ENCODE measurements at regions not wholly inside any gene's neighbourhood (a gene's known extent, or its start where the extent isn't known, plus 50 kb on each side); places are given as distances from the start of the nearest gene placed in this dataset.
A peak's percentile ranks its signal among the peaks of the same experiment; 100 is the strongest.

DNA sequence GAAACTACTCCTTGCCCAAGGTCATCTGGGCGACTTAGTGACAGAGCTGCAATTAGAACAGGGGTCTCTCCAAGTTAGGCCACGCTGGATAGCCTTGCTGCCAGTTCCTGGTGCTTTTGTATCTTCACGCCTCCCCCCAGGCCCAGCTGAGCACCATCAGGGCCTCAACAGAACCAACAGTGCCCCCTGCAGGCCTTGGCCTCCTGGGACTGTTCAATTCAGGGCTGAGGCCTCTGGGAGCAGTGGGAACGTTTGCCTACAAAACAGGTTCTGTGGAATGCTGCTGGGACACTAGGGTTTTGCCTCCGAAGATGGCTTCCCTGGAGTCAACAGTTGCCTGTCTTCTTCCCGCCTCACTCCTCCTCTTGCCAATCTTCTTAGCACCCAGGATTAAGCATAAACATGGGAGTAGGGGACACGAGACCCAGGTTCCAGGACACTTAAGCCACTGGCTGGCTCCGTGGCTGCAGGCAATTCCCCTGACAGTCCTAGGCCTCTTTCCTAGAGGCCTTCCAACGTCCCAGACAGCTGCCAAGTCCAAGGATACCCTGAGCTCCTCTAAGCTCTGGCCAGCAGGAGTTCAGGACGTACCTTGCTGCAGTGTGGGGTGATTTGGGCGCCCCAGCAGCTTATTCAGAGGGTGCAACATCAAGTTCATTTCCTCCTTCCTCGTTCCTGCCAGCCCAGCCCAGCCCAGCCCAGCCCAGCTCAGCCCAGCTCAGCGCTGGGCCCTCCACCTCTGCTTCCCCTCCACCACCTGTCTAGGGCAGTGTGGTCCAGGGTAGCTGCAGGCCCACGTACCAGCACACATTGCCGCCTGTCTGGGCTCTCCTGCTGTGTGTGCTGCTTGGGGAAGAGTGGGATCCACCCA, 246.6 kb upstream of the RPL38 start:
- peak; percentile 40 for DNase-seq

- no peak for DNase-seq
Measured at GRCh38 chr17:73957564-73957963, 245.9 kb upstream of the RPL38 start.

GRCh38 chr17:73958453-73958852, 245.0 kb upstream of the RPL38 start:
- DNase-seq, result no peak

DNA sequence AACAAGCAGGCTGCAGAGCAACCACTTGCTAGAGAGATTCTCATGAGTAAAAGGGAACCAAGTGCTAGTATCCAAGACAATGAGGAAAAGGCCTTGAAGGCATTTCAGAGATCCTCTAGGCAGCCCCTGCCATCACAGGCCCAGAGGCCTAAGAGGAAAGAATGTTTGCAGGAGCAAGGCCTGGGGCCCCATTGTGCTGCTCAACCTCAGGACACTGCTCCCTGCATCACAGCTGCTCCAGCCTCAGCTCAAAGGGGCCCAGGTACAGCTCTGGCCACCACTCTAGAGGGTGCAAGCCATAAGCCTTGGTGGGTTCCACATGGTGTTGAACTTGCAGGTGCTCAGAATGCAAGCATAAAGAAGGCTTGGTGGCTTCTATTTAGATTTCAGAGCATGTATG, 243.0 kb upstream of the RPL38 start:
- no peak for DNase-seq

- no peak for DNase-seq
Measured at GRCh38 chr17:73962308-73962707, 241.2 kb upstream of the RPL38 start.

DNA sequence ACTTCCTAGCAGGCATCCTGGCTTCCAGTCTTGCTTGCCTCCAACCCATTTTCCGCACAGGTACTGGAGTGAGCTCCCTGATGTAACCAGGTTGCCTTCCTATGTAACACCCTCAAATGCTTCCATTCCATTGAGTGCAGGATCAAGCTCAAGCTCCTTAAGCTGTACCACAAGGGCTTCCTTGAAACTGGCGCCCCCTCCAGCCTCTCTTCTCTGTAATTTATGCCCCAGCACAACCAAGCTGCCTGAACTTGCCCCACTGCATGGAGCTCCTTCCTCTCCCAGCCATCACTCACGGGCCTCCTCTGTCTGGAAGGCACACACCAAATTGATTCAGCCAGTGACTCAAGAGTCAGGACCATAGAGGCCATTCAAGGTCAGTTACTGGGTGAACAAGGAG, 234.8 kb upstream of the RPL38 start:
- no peak for DNase-seq

DNA sequence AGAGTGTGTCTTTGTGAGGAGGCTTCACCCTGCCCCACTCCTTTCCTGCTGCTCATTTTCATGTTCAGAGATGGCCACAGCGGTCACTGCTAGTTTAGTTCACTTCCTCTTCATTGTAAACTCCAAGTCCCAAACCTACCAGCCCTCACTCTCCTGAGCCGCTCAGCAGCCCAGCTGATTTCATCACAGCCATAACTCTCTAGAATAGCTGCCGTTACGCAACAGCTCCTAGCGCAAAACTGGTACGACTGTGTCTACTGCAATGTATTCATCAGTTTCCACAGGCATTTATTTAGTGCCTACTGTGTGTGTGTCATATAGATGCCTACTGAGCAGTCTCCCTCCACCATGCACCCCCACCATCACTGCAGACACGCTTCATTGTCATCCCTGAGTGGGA, 233.5 kb upstream of the RPL38 start:
- no peak for DNase-seq

DNA sequence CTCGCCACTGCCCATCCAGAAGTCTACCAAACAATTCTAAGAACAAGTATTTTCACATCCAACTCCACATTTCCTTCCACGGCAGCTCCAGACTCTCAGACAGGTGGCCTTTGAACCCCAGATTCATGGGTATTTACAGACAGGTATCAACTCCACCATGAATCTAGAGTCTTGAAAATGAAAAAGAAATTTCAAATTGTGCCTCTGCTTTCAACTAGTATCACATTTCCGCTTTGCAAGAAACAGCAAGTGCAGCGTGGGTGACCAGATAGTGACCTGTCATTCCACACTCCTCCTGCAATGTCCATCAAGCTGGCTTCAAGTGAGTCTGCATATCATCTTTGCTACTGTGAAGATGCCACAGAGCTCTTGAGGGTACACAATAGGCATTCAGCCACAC, 232.4 kb upstream of the RPL38 start:
- no peak for DNase-seq

- no peak for DNase-seq
Measured at GRCh38 chr17:73972056-73972455, 231.4 kb upstream of the RPL38 start.

- no peak for DNase-seq
Measured at GRCh38 chr17:73972901-73973300, 230.6 kb upstream of the RPL38 start.

GRCh38 chr17:73973586-73974409, 229.7 kb upstream of the RPL38 start:
- no peak for DNase-seq

GRCh38 chr17:73974536-73974935, 228.9 kb upstream of the RPL38 start:
- DNase-seq, result no peak

DNA sequence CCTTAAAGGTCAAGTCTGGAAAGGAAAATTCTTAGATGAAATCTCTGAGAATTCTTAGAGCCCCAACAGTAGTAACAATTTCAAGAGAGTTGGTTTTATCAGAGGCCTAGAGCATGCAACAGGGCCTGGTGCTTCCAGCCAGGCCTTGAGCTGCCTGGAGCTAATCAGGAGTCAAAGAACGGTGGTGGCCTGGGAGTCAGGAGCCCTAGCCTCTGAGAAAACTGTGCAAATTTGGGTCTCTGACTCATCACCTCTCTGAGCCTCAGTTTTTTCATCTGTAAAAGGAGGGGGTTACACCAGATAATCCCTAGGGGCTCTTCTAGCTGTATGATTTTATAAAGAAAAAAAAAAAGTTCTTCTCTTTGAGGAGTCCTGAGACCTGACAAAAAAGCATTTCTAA, 227.3 kb upstream of the RPL38 start:
- no peak for DNase-seq

DNA sequence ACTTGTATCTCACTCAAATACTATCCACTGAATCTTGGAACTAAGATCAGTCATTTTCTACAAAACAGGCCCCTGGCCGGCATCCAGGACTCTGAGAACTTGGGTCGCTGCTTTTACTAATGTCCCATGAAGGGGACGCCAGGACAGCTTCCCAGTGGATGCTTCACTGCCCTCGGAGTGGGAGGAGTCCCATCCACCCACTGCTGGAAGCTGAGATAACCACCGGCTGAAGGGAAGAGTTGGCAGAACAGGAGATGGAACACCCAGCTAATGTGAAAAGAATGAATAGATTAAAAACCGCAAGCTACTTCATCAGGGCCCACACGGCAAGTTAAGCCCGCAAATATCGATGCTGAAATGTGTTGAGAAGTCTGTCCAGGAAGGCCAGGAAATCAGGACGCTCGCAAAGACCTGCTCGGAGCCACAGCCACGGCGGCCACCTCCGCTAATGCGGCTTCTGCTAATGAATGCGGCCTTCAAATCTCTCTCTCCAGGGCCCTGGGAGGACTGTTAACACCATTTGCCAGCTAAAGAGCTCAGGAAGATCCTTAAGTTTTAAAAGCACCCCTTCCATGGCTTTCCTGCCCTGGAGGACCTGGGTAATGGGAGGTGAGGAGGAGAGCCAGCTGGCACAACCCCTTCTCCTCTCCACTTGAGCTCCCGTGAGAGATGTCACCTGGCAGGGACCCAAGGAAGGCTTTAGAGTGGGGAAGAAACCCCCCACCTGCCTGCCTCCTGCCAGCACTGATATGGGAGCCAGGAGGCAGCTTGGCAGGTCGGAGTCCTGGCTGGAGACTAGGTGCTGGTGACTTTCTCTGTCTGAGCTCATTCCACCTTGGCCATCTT, 226.6 kb upstream of the RPL38 start:
- DNase-seq, result no peak

DNA sequence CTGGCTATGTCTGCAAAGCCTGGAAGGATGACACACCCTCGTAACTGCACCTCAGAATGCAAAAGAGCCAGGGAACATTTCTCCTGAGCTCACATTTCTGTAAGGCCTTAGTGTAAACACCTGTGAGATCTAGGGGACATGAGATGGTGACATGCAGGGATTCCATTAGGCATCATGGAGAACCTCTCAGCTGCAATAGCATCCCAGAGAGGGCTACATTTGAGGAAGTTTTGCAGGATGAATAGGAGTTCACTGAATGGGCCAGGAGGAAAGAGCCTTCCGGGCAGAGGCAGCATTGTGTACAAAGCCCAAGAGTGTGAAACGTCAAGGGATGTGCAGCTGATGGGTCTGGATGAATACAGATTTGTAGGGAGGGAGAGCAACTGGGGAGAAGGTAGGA, 223.0 kb upstream of the RPL38 start:
- DNase-seq, result no peak

DNA sequence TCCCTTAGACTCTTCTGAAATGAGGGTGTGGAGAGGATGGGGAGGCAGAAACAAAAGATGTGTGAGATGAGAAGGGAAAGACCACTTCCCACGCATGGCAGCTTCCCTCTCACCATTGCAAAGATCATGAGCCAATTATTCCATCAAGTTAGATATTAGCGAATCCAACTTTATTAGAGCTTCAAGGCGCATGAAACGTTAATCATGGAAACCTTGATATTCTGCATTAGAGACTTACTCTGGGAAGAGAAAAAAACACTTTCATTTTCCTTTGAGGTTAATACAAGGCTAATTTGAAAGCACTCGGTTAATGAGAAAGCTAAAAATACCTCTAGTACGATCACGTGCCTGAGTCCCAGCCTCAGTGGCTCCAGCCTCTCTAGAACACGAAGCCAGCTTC, 220.6 kb upstream of the RPL38 start:
- no peak for DNase-seq

GRCh38 chr17:73983621-73984400, 219.7 kb upstream of the RPL38 start:
- DNase-seq, result no peak

GRCh38 chr17:73984941-73985340, 218.5 kb upstream of the RPL38 start:
- DNase-seq, result no peak

GRCh38 chr17:73985466-73986015, 217.9 kb upstream of the RPL38 start:
- no peak for DNase-seq

- no peak for DNase-seq
Measured at GRCh38 chr17:73986641-73987177, 216.8 kb upstream of the RPL38 start.

DNA sequence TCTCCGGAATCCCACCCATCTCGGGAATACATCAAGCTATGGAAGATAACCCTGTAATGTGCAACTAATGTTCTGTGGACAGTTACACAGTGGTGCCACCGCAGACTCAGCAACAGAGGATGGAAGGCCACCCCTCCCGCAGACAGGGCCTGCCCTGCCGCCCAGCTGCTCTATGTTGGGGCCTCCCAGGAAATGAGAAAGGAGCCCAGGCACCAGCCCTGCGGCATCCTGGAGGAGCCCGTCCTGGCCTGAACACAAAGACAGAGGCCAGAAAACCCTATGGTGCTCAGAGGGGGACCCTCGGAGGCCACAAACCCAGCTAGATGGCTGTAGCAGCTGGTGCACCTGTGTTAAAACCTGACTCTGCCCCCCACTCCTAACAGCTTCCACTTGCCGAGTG, 216.1 kb upstream of the RPL38 start:
- DNase-seq, result no peak

Measured in T-helper 9 cell (primary cell).